ENCODE measurements at regions not wholly inside any gene's neighbourhood (a gene's known extent, or its start where the extent isn't known, plus 50 kb on each side); places are given as distances from the start of the nearest gene placed in this dataset.

- DNase-seq: no peak
Observed at GRCh38 chr9:89724659-89725058, 119.8 kb downstream of the GADD45G start.

DNA sequence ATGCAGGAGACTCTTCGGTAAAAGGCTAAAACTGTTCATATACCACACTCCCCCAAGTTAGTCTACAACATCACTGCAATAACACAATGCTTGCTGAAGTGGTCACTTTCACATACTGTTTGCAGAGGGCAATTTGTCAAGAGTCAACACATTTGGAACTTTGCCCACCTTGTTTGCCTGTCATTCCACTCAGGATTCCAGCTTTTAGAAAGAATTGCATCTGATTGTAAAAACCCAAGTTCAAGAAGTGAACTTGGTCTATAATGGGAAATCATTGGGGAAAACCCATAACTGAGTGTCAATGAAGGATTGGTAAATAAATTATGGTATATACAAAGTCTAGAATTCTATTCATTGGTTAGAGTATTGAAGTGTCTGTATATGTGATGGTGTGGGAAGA lies 120.5 kb downstream of the GADD45G start:
- no peak for DNase-seq

- no peak for DNase-seq
Observed at GRCh38 chr9:89729954-89730530, 125.2 kb downstream of the GADD45G start.

DNA sequence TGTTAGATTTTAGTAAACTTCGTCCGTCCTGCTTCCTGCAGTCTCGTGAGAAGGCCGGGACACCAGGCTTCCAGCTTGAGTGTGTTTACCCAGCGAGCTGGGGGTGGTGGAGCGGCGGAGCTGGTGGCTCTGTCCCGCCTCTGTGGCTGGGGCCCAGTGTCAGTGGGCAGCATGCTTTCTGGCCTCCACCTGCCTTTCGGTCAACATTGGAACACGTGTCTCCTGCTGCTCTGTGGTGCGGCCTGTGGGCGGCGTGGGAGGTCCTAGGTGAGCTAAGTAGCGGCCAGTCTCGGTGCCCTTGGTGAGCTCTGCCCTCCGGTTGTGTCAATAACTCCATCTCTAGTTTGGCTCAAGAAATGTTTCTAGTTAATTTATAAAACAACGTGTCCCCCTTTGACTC lies 125.9 kb downstream of the GADD45G start:
- DNase-seq: no peak

DNA sequence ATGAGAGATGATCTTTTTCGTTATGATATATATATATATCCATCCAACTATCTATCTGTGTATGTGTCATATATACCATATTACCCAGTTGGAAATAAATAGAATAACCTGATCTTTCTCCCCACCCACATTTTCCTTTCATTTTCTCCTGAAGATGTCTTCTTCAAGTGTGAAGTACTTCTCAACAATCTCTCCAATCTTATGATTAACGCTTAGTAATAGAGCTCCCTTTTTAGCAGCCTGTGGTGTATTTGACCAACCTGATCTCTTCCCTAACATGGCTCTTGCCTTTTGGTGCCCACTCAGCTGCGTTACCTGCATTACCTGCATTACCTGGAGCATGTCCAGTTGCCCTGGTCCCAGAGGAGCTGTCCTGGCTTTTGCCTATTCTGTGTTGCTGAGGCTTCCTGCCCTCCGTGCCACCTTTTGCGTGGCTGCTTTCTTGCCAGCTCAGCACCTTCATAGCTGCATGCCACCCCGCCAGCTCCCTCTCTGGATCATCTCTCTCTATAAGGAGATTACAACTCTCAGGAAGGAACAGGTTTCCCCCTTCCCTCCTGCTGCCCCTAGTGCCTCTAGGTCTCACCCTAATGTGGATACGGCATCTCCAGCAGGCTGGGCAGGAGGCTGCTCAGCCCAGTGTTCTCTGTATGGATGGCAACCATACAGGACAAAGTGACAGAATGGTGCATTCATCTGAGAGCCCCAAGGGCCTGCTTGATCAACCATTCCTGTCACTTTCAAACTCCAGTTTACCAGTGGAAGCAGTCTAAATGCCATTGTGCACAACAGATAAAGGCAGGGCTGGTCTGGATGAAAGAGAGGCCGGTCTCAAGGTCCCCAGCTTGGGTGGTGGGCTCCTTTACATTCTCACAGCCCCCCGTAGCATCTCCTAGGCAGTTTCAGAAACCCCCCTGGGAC lies 126.7 kb downstream of the GADD45G start:
- DNase-seq: no peak

- DNase-seq: no peak
Observed at GRCh38 chr9:89732295-89732938, 127.6 kb downstream of the GADD45G start.

- DNase-seq: no peak
Observed at GRCh38 chr9:89732939-89733324, 128.1 kb downstream of the GADD45G start.

GRCh38 chr9:89734600-89735041 lies 129.8 kb downstream of the GADD45G start:
- DNase-seq: no peak

GRCh38 chr9:89738137-89738932 lies 133.5 kb downstream of the GADD45G start:
- no peak for DNase-seq

- no peak for DNase-seq
Observed at GRCh38 chr9:89739511-89739910, 134.7 kb downstream of the GADD45G start.

GRCh38 chr9:89739916-89740315 lies 135.1 kb downstream of the GADD45G start:
- no peak for DNase-seq

- DNase-seq: peak; percentile 4
Observed at GRCh38 chr9:89740722-89741121, 135.9 kb downstream of the GADD45G start.

- no peak for DNase-seq
Observed at GRCh38 chr9:89742660-89743059, 137.8 kb downstream of the GADD45G start.

- peak; percentile 10 for DNase-seq
Observed at GRCh38 chr9:89743216-89743572, 138.4 kb downstream of the GADD45G start.

GRCh38 chr9:89743573-89744254 lies 138.9 kb downstream of the GADD45G start:
- peak; percentile 16 for DNase-seq

DNA sequence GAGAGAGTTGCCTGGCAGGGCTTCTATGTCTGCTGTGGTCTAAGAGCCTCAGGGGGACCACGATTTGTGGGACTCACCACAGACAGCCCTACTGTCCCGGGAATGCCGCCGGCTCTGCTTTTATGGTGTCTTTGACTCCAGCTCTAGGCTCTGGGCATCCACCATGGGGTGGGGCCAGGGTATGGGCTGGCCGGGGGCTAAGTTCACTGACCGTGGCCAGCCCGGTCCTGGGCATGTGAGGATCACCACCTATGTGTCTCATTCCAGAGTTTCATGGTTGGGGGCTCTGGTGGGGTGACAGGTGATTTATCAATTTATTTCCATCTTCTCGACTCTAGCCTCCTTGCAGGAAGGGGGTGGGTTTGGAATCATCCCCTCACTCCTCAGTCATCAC lies 139.4 kb downstream of the GADD45G start:
- DNase-seq: no peak

DNA sequence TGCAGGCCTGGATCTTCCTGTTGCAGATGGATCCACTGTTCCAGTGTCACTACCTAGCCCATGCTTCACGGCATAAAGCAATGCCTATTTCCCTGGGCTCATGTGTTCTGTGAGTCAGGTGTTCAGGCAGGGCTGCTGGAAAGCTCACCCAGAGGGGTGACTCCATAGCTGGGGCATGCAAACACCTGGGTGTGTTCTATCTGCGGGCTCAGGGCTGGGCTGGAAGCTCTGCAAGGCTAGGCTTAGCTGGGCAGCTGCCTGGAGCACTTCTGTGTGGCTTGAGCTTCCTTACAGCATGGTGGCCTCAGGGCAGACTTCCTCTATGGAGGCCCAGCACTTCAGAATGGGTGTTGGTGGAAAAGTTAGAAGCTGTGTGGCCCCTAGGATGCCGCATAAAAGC lies 139.9 kb downstream of the GADD45G start:
- no peak for DNase-seq

DNA sequence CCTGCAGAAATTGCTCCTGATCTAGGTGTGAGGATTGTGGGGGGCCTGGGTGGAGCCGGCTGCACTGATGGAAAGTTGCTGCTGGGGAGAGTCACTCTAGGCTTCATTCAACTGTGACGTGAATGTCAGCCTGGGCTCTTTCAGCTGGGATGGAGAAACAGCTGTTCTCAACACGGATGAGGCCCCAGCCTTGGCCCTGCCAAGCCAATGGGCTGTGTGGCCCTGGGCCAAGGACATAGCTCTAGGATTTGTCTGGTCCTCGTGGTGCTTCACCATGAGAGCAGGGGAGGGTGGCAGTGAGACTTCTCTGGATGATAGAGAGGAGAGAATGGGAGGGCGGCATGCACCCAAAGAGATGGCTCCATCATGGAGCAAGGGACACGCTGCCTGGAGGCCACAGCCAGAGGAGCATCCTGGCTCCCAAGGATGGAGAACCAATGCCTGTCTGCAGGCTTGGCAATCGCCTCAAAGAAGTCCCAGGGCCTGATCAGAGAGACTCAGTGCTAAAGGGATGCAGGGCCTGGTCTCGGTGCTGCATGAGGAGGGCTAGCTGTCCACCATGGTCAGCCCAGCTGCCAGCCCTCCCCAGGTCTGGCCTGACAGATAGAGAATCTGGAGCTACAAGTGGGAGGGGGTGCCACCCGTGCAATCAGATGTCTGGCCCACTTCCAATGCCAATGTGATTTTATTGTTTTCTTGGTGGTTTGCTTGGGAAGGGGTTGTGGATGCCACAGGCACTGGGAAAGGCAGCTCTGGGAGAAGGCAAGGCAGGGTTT lies 141.0 kb downstream of the GADD45G start:
- DNase-seq: no peak

- no peak for DNase-seq
Observed at GRCh38 chr9:89746385-89747116, 141.7 kb downstream of the GADD45G start.

DNA sequence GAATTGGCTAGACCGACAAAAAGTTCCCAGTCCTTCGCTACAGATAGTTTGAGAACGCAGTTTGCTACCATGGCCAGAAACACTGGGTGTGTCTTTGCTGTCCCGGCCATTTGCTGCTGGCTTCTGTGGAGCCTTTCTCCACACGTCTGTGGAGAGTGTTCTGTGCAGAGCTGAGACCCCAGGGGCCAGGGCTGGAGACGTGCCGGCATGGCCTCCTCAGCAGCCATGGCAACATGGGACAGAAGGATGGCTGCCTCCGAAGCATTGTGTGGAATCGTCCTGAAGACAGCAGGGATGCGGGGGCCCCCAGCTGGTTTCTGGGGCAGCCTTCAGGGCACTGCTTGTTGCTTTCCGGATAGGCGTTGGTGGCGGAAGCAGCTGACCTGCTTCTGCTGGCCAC lies 142.8 kb downstream of the GADD45G start:
- no peak for DNase-seq

All from effector CD4-positive, alpha-beta T cell (primary cell).